ENCODE measurements at regions not wholly inside any gene's neighbourhood (a gene's known extent, or its start where the extent isn't known, plus 50 kb on each side); places are given as distances from the start of the nearest gene placed in this dataset.

DNA sequence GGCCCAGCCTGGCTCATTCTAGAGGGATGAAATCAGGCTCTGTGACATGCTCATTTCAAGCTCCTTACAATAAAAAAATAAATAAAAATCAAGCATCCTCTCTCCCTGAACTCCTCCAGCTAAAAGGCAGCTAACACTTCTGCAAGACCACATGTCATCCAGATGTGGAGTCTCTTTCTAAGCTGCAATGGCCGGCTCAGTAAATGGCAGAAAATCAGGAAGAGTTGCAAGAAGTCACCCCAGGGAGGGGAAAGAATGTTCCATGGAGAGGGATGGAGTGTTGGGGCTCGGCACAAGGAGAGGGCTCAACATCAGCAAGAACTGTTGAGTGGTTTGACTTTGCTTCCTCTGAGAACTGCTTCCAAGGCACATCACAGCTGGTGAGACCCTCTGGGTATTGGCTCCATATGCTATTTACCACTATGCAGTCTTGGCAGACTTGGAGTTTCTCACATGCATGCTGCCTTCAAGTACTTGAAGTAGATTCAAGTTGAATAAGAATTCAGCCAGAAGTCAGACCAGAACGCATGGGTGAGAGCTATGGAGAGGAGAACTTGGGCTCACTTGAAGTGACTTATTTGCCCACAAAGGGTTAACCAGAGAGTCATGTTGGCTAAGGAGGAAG is 689.0 kb downstream of the NTRK3 start:
- no peak overlapping the region for H3K4me3 ChIP-seq (ENCODE audit: insufficient read depth, low read depth, low read length)
- CTCF ChIA-PET, result no interaction called here
- no peak overlapping the region for H3K18ac ChIP-seq (ENCODE audit: low read depth, low read length)
- no peak overlapping the region for H2BK5ac ChIP-seq (ENCODE audit: low read depth, low read length, poor library complexity, severe bottlenecking)
- peaks cover 11% of the 10 kb centered on the region; the same call in 1 of the 2 replicates for H3K9me3 ChIP-seq (ENCODE audit: control insufficient read depth, insufficient read depth, low read length)
- H3K4ac ChIP-seq (ENCODE audit: low read depth, low read length), result no peak overlapping the region
- TF ChIP-seq MXI1 (IDR thresholded peaks at IDR 0.05; ENCODE audit: borderline replicate concordance, low read depth, low read length), result no peak
- no peak for TF ChIP-seq RAD21 (IDR thresholded peaks at IDR 0.05; ENCODE audit: low read length)
- no peak for TF ChIP-seq CEBPB (IDR thresholded peaks at IDR 0.05; ENCODE audit: low read depth, low read length)
- no peak for TF ChIP-seq BHLHE40 (IDR thresholded peaks at IDR 0.05; ENCODE audit: low read depth, low read length)
- TF ChIP-seq MAFK (IDR thresholded peaks at IDR 0.05; ENCODE audit: low read depth, low read length), result no peak
- TF ChIP-seq POLR2A (IDR thresholded peaks at IDR 0.05; ENCODE audit: low read depth, low read length), result no peak
- no peak for TF ChIP-seq MAZ (IDR thresholded peaks at IDR 0.05; ENCODE audit: borderline replicate concordance, low read depth, low read length)
- TF ChIP-seq CTCF (conservative IDR thresholded peaks at IDR 0.05; ENCODE audit: low read depth, low read length), result no peak
- TF ChIP-seq FOS (IDR thresholded peaks at IDR 0.05; ENCODE audit: low read depth, low read length), result no peak
- TF ChIP-seq CHD1 (IDR thresholded peaks at IDR 0.05; ENCODE audit: low read depth, low read length), result no peak
- no peak for TF ChIP-seq RFX5 (IDR thresholded peaks at IDR 0.05; ENCODE audit: low read depth, low read length)
- TF ChIP-seq, protein P1, sequence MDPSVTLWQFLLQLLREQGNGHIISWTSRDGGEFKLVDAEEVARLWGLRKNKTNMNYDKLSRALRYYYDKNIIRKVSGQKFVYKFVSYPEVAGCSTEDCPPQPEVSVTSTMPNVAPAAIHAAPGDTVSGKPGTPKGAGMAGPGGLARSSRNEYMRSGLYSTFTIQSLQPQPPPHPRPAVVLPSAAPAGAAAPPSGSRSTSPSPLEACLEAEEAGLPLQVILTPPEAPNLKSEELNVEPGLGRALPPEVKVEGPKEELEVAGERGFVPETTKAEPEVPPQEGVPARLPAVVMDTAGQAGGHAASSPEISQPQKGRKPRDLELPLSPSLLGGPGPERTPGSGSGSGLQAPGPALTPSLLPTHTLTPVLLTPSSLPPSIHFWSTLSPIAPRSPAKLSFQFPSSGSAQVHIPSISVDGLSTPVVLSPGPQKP (IDR thresholded peaks at IDR 0.05; ENCODE audit: borderline replicate concordance, low read depth, low read length), result no peak
- no peak for TF ChIP-seq NFE2L2 (IDR thresholded peaks at IDR 0.05; ENCODE audit: low read depth, low read length)
- TF ChIP-seq, protein P2, sequence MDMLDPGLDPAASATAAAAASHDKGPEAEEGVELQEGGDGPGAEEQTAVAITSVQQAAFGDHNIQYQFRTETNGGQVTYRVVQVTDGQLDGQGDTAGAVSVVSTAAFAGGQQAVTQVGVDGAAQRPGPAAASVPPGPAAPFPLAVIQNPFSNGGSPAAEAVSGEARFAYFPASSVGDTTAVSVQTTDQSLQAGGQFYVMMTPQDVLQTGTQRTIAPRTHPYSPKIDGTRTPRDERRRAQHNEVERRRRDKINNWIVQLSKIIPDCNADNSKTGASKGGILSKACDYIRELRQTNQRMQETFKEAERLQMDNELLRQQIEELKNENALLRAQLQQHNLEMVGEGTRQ (IDR thresholded peaks at IDR 0.05; ENCODE audit: low read depth, low read length), result no peak
- TF ChIP-seq SMC3 (IDR thresholded peaks at IDR 0.05; ENCODE audit: low read depth, low read length), result no peak
- H2AK5ac ChIP-seq (ENCODE audit: low read depth, low read length), result no peak overlapping the region
- no peaks in the 10 kb centered on the region for H3K36me3 ChIP-seq (ENCODE audit: control insufficient read depth, insufficient read depth, low read length)
- no peak overlapping the region for H2BK15ac ChIP-seq (ENCODE audit: low read depth, low read length)
- dilution Hi-C loops (cut with HindIII; ENCODE audit: low sequenced_read_pairs, unreplicated experiment), result no loop called here
- no peak overlapping the region for H3K14ac ChIP-seq (replicated peaks; ENCODE audit: low read depth, low read length)
- H2BK20ac ChIP-seq (ENCODE audit: low read depth, low read length), result no peak overlapping the region
- no peak overlapping the region for H3K9ac ChIP-seq (ENCODE audit: low read depth, low read length)
- H3K9me1 ChIP-seq (ENCODE audit: insufficient read depth, low read length), result no peaks in the 10 kb centered on the region
- no peak overlapping the region for H2BK120ac ChIP-seq (ENCODE audit: low read depth, low read length)
- no peak overlapping the region for H4K5ac ChIP-seq (ENCODE audit: low read depth, low read length)
- H2AK9ac ChIP-seq (replicated peaks; ENCODE audit: low read depth, low read length, poor library complexity), result no peak overlapping the region
- no TSS peak for BruUV-seq (replicated peaks)
- H4K91ac ChIP-seq (ENCODE audit: insufficient read depth, low read depth, low read length), result no peak overlapping the region
- no peak overlapping the region for H4K8ac ChIP-seq (ENCODE audit: low read depth in 2 of 2, low read length in 2 of 2)
- no peak overlapping the region for H3K27ac ChIP-seq (ENCODE audit: insufficient read depth, low read length)
- no peaks in the 10 kb centered on the region for H3K4me1 ChIP-seq (ENCODE audit: control insufficient read depth, insufficient read depth, low read length)
- POLR2A ChIA-PET (ENCODE audit: unreplicated experiment), result no interaction called here
- DNase-seq (no peak), ATAC-seq (ENCODE audit: low read depth) (no peak)
- H3K23ac ChIP-seq (ENCODE audit: low read depth, low read length), result no peak overlapping the region
- H3K27me3 ChIP-seq (ENCODE audit: control insufficient read depth, insufficient read depth, low read length), result no peaks in the 10 kb centered on the region
- WGBS, 2 experiments (ENCODE audit: extremely low coverage in 2 of 2, insufficient read length in 1 of 2), result no CpG with 5 or more reads among the region's 3 CpGs
- H3K4me2 ChIP-seq (ENCODE audit: low read depth, low read length), result no peak overlapping the region
- in situ Hi-C loops (cut with MboI; ENCODE audit: low sequenced_read_pairs), result no loop called here
- no peaks in the 10 kb centered on the region for H3K79me1 ChIP-seq (ENCODE audit: low read depth in 1 of 2, low read length in 2 of 2)
- no peaks in the 10 kb centered on the region for H4K20me1 ChIP-seq (ENCODE audit: insufficient read depth, low read length)
- H3K56ac ChIP-seq (ENCODE audit: extremely low read depth, insufficient read depth, low read length), result no peak overlapping the region
- H2AFZ ChIP-seq (replicated peaks; ENCODE audit: low read length, poor library complexity), result no peak overlapping the region
- intact Hi-C loops (cut with micrococcal nuclease), result no loop called here
